KOPT-K1 (cell line): ENCODE measurements at regions not wholly inside any gene's neighbourhood (a gene's known extent, or its start where the extent isn't known, plus 50 kb on each side); places are given as distances from the start of the nearest gene placed in this dataset.
A peak's percentile ranks its signal among the peaks of the same experiment; 100 is the strongest.
"Not testable (repeated sequence)": the region's sequence is repeated elsewhere in the genome, so short reads cannot be mapped to it uniquely, and the experiment has no call there.

Experiments used
- H3K27ac ChIP-seq: fragments of 200-600 bp; sonication (generic); 2 replicates; pipeline ENCODE4 v1.5.1; 2016; ENCODE audit warnings: antibody characterized with exemption, mild to moderate bottlenecking, low read depth, low read length; ENCODE audit not compliant: poor library complexity, severe bottlenecking
- H3K36me3 ChIP-seq: fragments of 200-600 bp; sonication (generic); 2 replicates; pipeline ENCODE4 v1.5.1; 2017; ENCODE audit warnings: antibody characterized with exemption, mild to moderate bottlenecking, low read length, moderate library complexity; ENCODE audit not compliant: insufficient read depth
- H3K9me3 ChIP-seq: fragments of 200-600 bp; sonication (generic); 2 replicates; pipeline ENCODE4 v1.5.1; 2017; ENCODE audit warnings: antibody characterized with exemption, low read length, mild to moderate bottlenecking; ENCODE audit not compliant: insufficient read depth, poor library complexity, severe bottlenecking

GRCh38 chr6:130681028-130681427, 146.2 kb upstream of the SMLR1 start:
- Histone ChIP-seq H3K9me3 (peaks cover 8% of the 10 kb centered on the region), H3K36me3 (no peaks in the 10 kb centered on the region), H3K27ac (no peak overlapping the region)

- Histone ChIP-seq H3K36me3 (no peaks in the 10 kb centered on the region), H3K9me3 (peaks cover 8% of the 10 kb centered on the region), H3K27ac (no peak overlapping the region)
These were observed 145.1 kb upstream of the SMLR1 start for GRCh38 chr6:130682066-130682465.

GRCh38 chr6:130683761-130684517, 143.3 kb upstream of the SMLR1 start:
- H3K27ac ChIP-seq: no peak overlapping the region
- peaks cover 8% of the 10 kb centered on the region for H3K9me3 ChIP-seq
- no peaks in the 10 kb centered on the region for H3K36me3 ChIP-seq

- H3K9me3 ChIP-seq: peaks cover 11% of the 10 kb centered on the region
- H3K27ac ChIP-seq: no peak overlapping the region
- no peaks in the 10 kb centered on the region for H3K36me3 ChIP-seq
These were observed 134.5 kb upstream of the SMLR1 start for GRCh38 chr6:130692659-130693058.

GRCh38 chr6:130693944-130694343, 133.3 kb upstream of the SMLR1 start:
- no peak overlapping the region for H3K27ac ChIP-seq
- H3K36me3 ChIP-seq: no peaks in the 10 kb centered on the region
- H3K9me3 ChIP-seq: peaks cover 11% of the 10 kb centered on the region

- Histone ChIP-seq H3K9me3 (peaks cover 11% of the 10 kb centered on the region), H3K36me3 (no peaks in the 10 kb centered on the region), H3K27ac (no peak overlapping the region)
These were observed 132.6 kb upstream of the SMLR1 start for GRCh38 chr6:130694606-130695005.

- Histone ChIP-seq H3K9me3 (peaks cover 11% of the 10 kb centered on the region), H3K36me3 (no peaks in the 10 kb centered on the region), H3K27ac (peak overlapping the region; percentile 51)
These were observed 130.4 kb upstream of the SMLR1 start for GRCh38 chr6:130696806-130697205.

- Histone ChIP-seq H3K36me3 (no peaks in the 10 kb centered on the region), H3K9me3 (peaks cover 11% of the 10 kb centered on the region), H3K27ac (peak overlapping the region; percentile 51)
These were observed 129.8 kb upstream of the SMLR1 start for GRCh38 chr6:130697271-130697994.

GRCh38 chr6:130697995-130698535, 129.1 kb upstream of the SMLR1 start:
- H3K36me3 ChIP-seq: no peaks in the 10 kb centered on the region
- H3K27ac ChIP-seq: peak overlapping the region; percentile 51
- peaks cover 11% of the 10 kb centered on the region for H3K9me3 ChIP-seq

GRCh38 chr6:130699742-130700141, 127.5 kb upstream of the SMLR1 start:
- peaks cover 19% of the 10 kb centered on the region for H3K9me3 ChIP-seq
- H3K27ac ChIP-seq: no peak overlapping the region
- no peaks in the 10 kb centered on the region for H3K36me3 ChIP-seq

GRCh38 chr6:130700397-130700796, 126.8 kb upstream of the SMLR1 start:
- Histone ChIP-seq H3K36me3 (no peaks in the 10 kb centered on the region), H3K27ac (no peak overlapping the region), H3K9me3 (peaks cover 14% of the 10 kb centered on the region)

- Histone ChIP-seq H3K36me3 (no peaks in the 10 kb centered on the region), H3K27ac (no peak overlapping the region)
These were observed 118.9 kb upstream of the SMLR1 start for GRCh38 chr6:130708338-130708737.

GRCh38 chr6:130711641-130712040, 115.6 kb upstream of the SMLR1 start:
- H3K36me3 ChIP-seq, H3K9me3 ChIP-seq, H3K27ac ChIP-seq: not testable (repeated sequence)

More at GRCh38 chr6:130708338-130708737, 118.9 kb upstream of the SMLR1 start:
- H3K9me3 ChIP-seq: peaks cover 19% of the 10 kb centered on the region

- Histone ChIP-seq H3K27ac (no peak overlapping the region), H3K36me3 (no peaks in the 10 kb centered on the region), H3K9me3 (no peaks in the 10 kb centered on the region)
These were observed 114.1 kb upstream of the SMLR1 start for GRCh38 chr6:130713144-130713543.

GRCh38 chr6:130715058-130715457, 112.1 kb upstream of the SMLR1 start:
- peaks cover 4% of the 10 kb centered on the region for H3K9me3 ChIP-seq
- no peaks in the 10 kb centered on the region for H3K36me3 ChIP-seq
- no peak overlapping the region for H3K27ac ChIP-seq
